GM23338 (cell line): ENCODE measurements at regions not wholly inside any gene's neighbourhood (a gene's known extent, or its start where the extent isn't known, plus 50 kb on each side); places are given as distances from the start of the nearest gene placed in this dataset.

Experiments used
- ATAC-seq: fragments of 200-7000 bp; cut with Tn5 transposase; 3 replicates; pipeline ENCODE4 v1.9.1; 2020
- DNase-seq: peaks from one replicate; pipeline ENCODE4 v3.0.0-alpha.2; 2015; ENCODE audit warnings: low spot score
- H2AFZ ChIP-seq: fragments of 200-600 bp; sonication (generic); 2 replicates; pipeline ENCODE4 v1.8.0; 2016; ENCODE audit warnings: antibody characterized with exemption, mild to moderate bottlenecking, moderate library complexity
- H3F3A ChIP-seq: fragments of 200-600 bp; sonication (generic); replicated peaks from 2 replicates; pipeline ENCODE4 v1.8.0; 2017; ENCODE audit warnings: antibody characterized with exemption, mixed run types, low read depth
- H3K27ac ChIP-seq: fragments of 200-600 bp; sonication (generic); 2 replicates; pipeline ENCODE4 v1.6.1; 2016; ENCODE audit warnings: low read depth
- H3K27me3 ChIP-seq: fragments of 200-600 bp; sonication (generic); 2 replicates; pipeline ENCODE4 v1.8.0; 2016; ENCODE audit warnings: mild to moderate bottlenecking, mixed run types, moderate library complexity; ENCODE audit not compliant: insufficient read depth
- H3K36me3 ChIP-seq: fragments of 200-600 bp; sonication (generic); 2 replicates; pipeline ENCODE4 v1.8.0; 2016; ENCODE audit warnings: mild to moderate bottlenecking; ENCODE audit not compliant: insufficient read depth
- H3K4me1 ChIP-seq: fragments of 200-600 bp; sonication (generic); 2 replicates; pipeline ENCODE4 v1.8.0; 2016; ENCODE audit warnings: mild to moderate bottlenecking, moderate library complexity; ENCODE audit not compliant: insufficient read depth
- H3K4me2 ChIP-seq: fragments of 200-600 bp; sonication (generic); 2 replicates; pipeline ENCODE4 v1.7.1; 2017; ENCODE audit warnings: mixed run types
- H3K4me3 ChIP-seq: fragments of 200-600 bp; sonication (generic); 2 replicates; pipeline ENCODE4 v1.6.1; 2016; ENCODE audit warnings: mixed run types
- H3K79me2 ChIP-seq: fragments of 200-600 bp; sonication (generic); replicated peaks from 2 replicates; pipeline ENCODE4 v1.8.0; 2017; ENCODE audit warnings: mild to moderate bottlenecking; ENCODE audit not compliant: insufficient read depth
- H3K9me2 ChIP-seq: fragments of 200-600 bp; sonication (generic); 2 replicates; pipeline ENCODE4 v1.8.0; 2017; ENCODE audit not compliant: insufficient read depth
- H4K20me1 ChIP-seq: fragments of 200-600 bp; sonication (generic); replicated peaks from 2 replicates; pipeline ENCODE4 v1.8.0; 2017; ENCODE audit warnings: mild to moderate bottlenecking; ENCODE audit not compliant: insufficient read depth
- H3K27ac Mint-ChIP-seq: 2 replicates; pipeline ENCODE4 v1.8.0; 2020; ENCODE audit warnings: inconsistent platforms, mild to moderate bottlenecking, moderate library complexity, mixed read lengths
- H3K27me3 Mint-ChIP-seq: 3 replicates; pipeline ENCODE4 v1.8.0; 2022; ENCODE audit warnings: low read depth, mild to moderate bottlenecking, moderate library complexity, mixed read lengths, inconsistent platforms; ENCODE audit not compliant: insufficient read depth, poor library complexity
- H3K36me3 Mint-ChIP-seq: 3 replicates; pipeline ENCODE4 v1.8.0; 2021; ENCODE audit warnings: low read depth, mild to moderate bottlenecking, inconsistent platforms, moderate library complexity, mixed read lengths
- H3K4me1 Mint-ChIP-seq: 3 replicates; pipeline ENCODE4 v1.8.0; 2020; ENCODE audit warnings: mild to moderate bottlenecking, inconsistent platforms, mixed read lengths
- H3K4me3 Mint-ChIP-seq: 3 replicates; pipeline ENCODE4 v1.8.0; 2021; ENCODE audit warnings: moderate library complexity, mild to moderate bottlenecking, inconsistent platforms, mixed read lengths
- H3K9me3 Mint-ChIP-seq: 3 replicates; pipeline ENCODE4 v1.8.0; 2020; ENCODE audit warnings: moderate library complexity, mild to moderate bottlenecking, inconsistent platforms, mixed read lengths
- CTCF ChIP-seq, 2 experiments: fragments of 200-600 bp in 1 of 2; sonication (generic) in 1 of 2; conservative IDR thresholded peaks; 2 replicates each; pipeline versions ENCODE4 v1.5.1 to v1.6.1; 2016 to 2017; ENCODE audit warnings: antibody characterized with exemption in 2 of 2, low read depth in 2 of 2, mild to moderate bottlenecking in 2 of 2, moderate library complexity in 1 of 2
- ETS1 ChIP-seq: IDR thresholded peaks from 2 replicates; pipeline ENCODE4 v1.6.1; 2016; ENCODE audit warnings: antibody characterized with exemption
- EZH2 ChIP-seq: fragments of 200-600 bp; sonication (generic); IDR thresholded peaks from one replicate; pipeline ENCODE4 v1.8.0; 2017; ENCODE audit warnings: antibody characterized with exemption, mild to moderate bottlenecking, low read depth; ENCODE audit not compliant: unreplicated experiment
- POLR2AphosphoS5 ChIP-seq: IDR thresholded peaks from 2 replicates; pipeline ENCODE4 v1.6.1; 2016; ENCODE audit warnings: antibody characterized with exemption, low read depth
- REST ChIP-seq: IDR thresholded peaks from one replicate; pipeline ENCODE4 v1.6.1; 2018; ENCODE audit warnings: antibody characterized with exemption; ENCODE audit not compliant: unreplicated experiment
- STAT1 ChIP-seq: IDR thresholded peaks from one replicate; pipeline ENCODE4 v1.6.1; 2016; ENCODE audit warnings: antibody characterized with exemption; ENCODE audit not compliant: unreplicated experiment
- ZNF114 ChIP-seq: fragments of 250-450 bp; sonication (Bioruptor Pico); IDR thresholded peaks from 2 replicates; pipeline ENCODE4 v1.5.0; 2020; ENCODE audit warnings: mild to moderate bottlenecking, moderate library complexity
- ZNF331 ChIP-seq: fragments of 250-450 bp; sonication (Bioruptor Pico); IDR thresholded peaks from 2 replicates; pipeline ENCODE4 v1.5.0; 2020; ENCODE audit warnings: low read depth, mild to moderate bottlenecking, moderate library complexity
- ZNF462 ChIP-seq: fragments of 250-450 bp; sonication (Bioruptor Pico); IDR thresholded peaks from 2 replicates; pipeline ENCODE4 v1.5.0; 2020; ENCODE audit warnings: mild to moderate bottlenecking, moderate library complexity

- Histone ChIP-seq H3K27ac (no peak overlapping the region), H3K9me2 (peaks cover 6% of the 10 kb centered on the region; the same call in 1 of the 2 replicates), H4K20me1 (no peaks in the 10 kb centered on the region), H3K4me1 (no peaks in the 10 kb centered on the region), H3K36me3 (no peaks in the 10 kb centered on the region), H3F3A (no peaks in the 10 kb centered on the region), H3K4me2 (no peak overlapping the region), H3K79me2 (no peaks in the 10 kb centered on the region), H3K27me3 (no peaks in the 10 kb centered on the region), H3K4me3 (no peak overlapping the region), H2AFZ (no peak overlapping the region)
- ATAC-seq (no peak), DNase-seq (no peak)
- Mint-ChIP-seq H3K36me3 (peaks cover 13% of the 10 kb centered on the region; the same call in 2 of the 3 replicates), H3K4me1 (no peaks in the 10 kb centered on the region), H3K9me3 (peaks cover 16% of the 10 kb centered on the region), H3K27me3 (no peaks in the 10 kb centered on the region), H3K27ac (no peak overlapping the region), H3K4me3 (no peak overlapping the region)
- TF ChIP-seq ZNF462 (no peak), ZNF331 (CRISPR knock-in tag) (no peak), CTCF (conservative IDR thresholded peaks at IDR 0.05; ENCODE audit: low read depth in 2 of 2) (no peak), EZH2 (no peak), POLR2AphosphoS5 (no peak), ZNF114 (CRISPR knock-in tag) (no peak), ETS1 (no peak), REST (no peak), STAT1 (no peak)
Measured at GRCh38 chr18:60784161-60784560, 411.6 kb upstream of the MC4R start.
